ENCODE measurements at regions not wholly inside any gene's neighbourhood (a gene's known extent, or its start where the extent isn't known, plus 50 kb on each side); places are given as distances from the start of the nearest gene placed in this dataset.

- H3K36me3 ChIP-seq (ENCODE audit: control insufficient read depth in 5 of 5, insufficient read depth in 5 of 5, low read length in 5 of 5) = no peaks in the 10 kb centered on the region
- H3K9ac ChIP-seq (ENCODE audit: low read length in 5 of 5) = peak overlapping the region in 3 of 5 donors; percentile 44 to 65 (median 53)
- peak overlapping the region; percentile 26 to 42 (median 36) for H3K4me3 ChIP-seq (ENCODE audit: low read depth in 1 of 5, low read length in 5 of 5)
- peaks cover 0 to 38% (median 18%) of the 10 kb centered on the region in 5 donors for H3K4me1 ChIP-seq (ENCODE audit: control insufficient read depth in 5 of 5, insufficient read depth in 5 of 5, low read length in 5 of 5)
- peak overlapping the region; percentile 89 for H3K27ac ChIP-seq (ENCODE audit: low read depth, low read length)
- H3K27me3 ChIP-seq (ENCODE audit: control insufficient read depth in 5 of 5, insufficient read depth in 4 of 5, low read length in 5 of 5) = no peaks in the 10 kb centered on the region
- no peaks in the 10 kb centered on the region for H3K9me3 ChIP-seq (ENCODE audit: control insufficient read depth in 5 of 5, low read length in 5 of 5)
These were observed 207.4 kb upstream of the RFC3 start for GRCh38 chr13:33610438-33611120.

GRCh38 chr13:33611121-33611805 is 206.7 kb upstream of the RFC3 start:
- peak overlapping the region in 3 of 5 donors; percentile 27 to 65 (median 44) for H3K9ac ChIP-seq (ENCODE audit: low read length in 5 of 5)
- no peaks in the 10 kb centered on the region for H3K9me3 ChIP-seq (ENCODE audit: control insufficient read depth in 5 of 5, low read length in 5 of 5)
- peak overlapping the region; percentile 89 for H3K27ac ChIP-seq (ENCODE audit: low read depth, low read length)
- H3K4me3 ChIP-seq (ENCODE audit: low read depth in 1 of 5, low read length in 5 of 5) = peak overlapping the region; percentile 26 to 42 (median 36)
- H3K4me1 ChIP-seq (ENCODE audit: control insufficient read depth in 5 of 5, insufficient read depth in 5 of 5, low read length in 5 of 5) = peaks cover 0 to 38% (median 18%) of the 10 kb centered on the region in 5 donors
- H3K36me3 ChIP-seq (ENCODE audit: control insufficient read depth in 5 of 5, insufficient read depth in 5 of 5, low read length in 5 of 5) = no peaks in the 10 kb centered on the region
- H3K27me3 ChIP-seq (ENCODE audit: control insufficient read depth in 5 of 5, insufficient read depth in 4 of 5, low read length in 5 of 5) = no peaks in the 10 kb centered on the region

GRCh38 chr13:33612641-33613638 is 205.0 kb upstream of the RFC3 start:
- H3K36me3 ChIP-seq (ENCODE audit: control insufficient read depth in 5 of 5, insufficient read depth in 5 of 5, low read length in 5 of 5) = peaks cover 0 to 2% (median 0%) of the 10 kb centered on the region in 5 donors
- H3K9me3 ChIP-seq (ENCODE audit: control insufficient read depth in 5 of 5, low read length in 5 of 5) = no peaks in the 10 kb centered on the region
- no peaks in the 10 kb centered on the region for H3K27me3 ChIP-seq (ENCODE audit: control insufficient read depth in 5 of 5, insufficient read depth in 4 of 5, low read length in 5 of 5)
- no peak overlapping the region for H3K4me3 ChIP-seq (ENCODE audit: low read depth in 1 of 5, low read length in 5 of 5)
- no peak overlapping the region for H3K9ac ChIP-seq (ENCODE audit: low read length in 5 of 5)
- H3K4me1 ChIP-seq (ENCODE audit: control insufficient read depth in 5 of 5, insufficient read depth in 5 of 5, low read length in 5 of 5) = peaks cover 0 to 38% (median 15%) of the 10 kb centered on the region in 5 donors
- H3K27ac ChIP-seq (ENCODE audit: low read depth, low read length) = no peak overlapping the region

- Histone ChIP-seq H3K4me1 (ENCODE audit: control insufficient read depth in 5 of 5, insufficient read depth in 5 of 5, low read length in 5 of 5) (peaks cover 0 to 25% (median 11%) of the 10 kb centered on the region in 5 donors), H3K36me3 (ENCODE audit: control insufficient read depth in 5 of 5, insufficient read depth in 5 of 5, low read length in 5 of 5) (peaks cover 0 to 2% (median 0%) of the 10 kb centered on the region in 5 donors)
These were observed 202.5 kb upstream of the RFC3 start for GRCh38 chr13:33615436-33615835.

GRCh38 chr13:33616130-33616529 is 201.8 kb upstream of the RFC3 start:
- H3K36me3 ChIP-seq (ENCODE audit: control insufficient read depth in 5 of 5, insufficient read depth in 5 of 5, low read length in 5 of 5) = peaks cover 0 to 2% (median 0%) of the 10 kb centered on the region in 5 donors
- H3K4me1 ChIP-seq (ENCODE audit: control insufficient read depth in 5 of 5, insufficient read depth in 5 of 5, low read length in 5 of 5) = peaks cover 0 to 20% (median 5%) of the 10 kb centered on the region in 5 donors
- no peak overlapping the region for H3K27ac ChIP-seq (ENCODE audit: low read depth, low read length)
- H3K9me3 ChIP-seq (ENCODE audit: control insufficient read depth in 5 of 5, low read length in 5 of 5) = no peaks in the 10 kb centered on the region
- no peaks in the 10 kb centered on the region for H3K27me3 ChIP-seq (ENCODE audit: control insufficient read depth in 5 of 5, insufficient read depth in 4 of 5, low read length in 5 of 5)
- H3K4me3 ChIP-seq (ENCODE audit: low read depth in 1 of 5, low read length in 5 of 5) = no peak overlapping the region
- H3K9ac ChIP-seq (ENCODE audit: low read length in 5 of 5) = no peak overlapping the region

More at GRCh38 chr13:33615436-33615835, 202.5 kb upstream of the RFC3 start:
- Histone ChIP-seq H3K27me3 (ENCODE audit: control insufficient read depth in 5 of 5, insufficient read depth in 4 of 5, low read length in 5 of 5) (no peaks in the 10 kb centered on the region), H3K4me3 (ENCODE audit: low read depth in 1 of 5, low read length in 5 of 5) (no peak overlapping the region), H3K9me3 (ENCODE audit: control insufficient read depth in 5 of 5, low read length in 5 of 5) (no peaks in the 10 kb centered on the region), H3K9ac (ENCODE audit: low read length in 5 of 5) (no peak overlapping the region), H3K27ac (ENCODE audit: low read depth, low read length) (no peak overlapping the region)

GRCh38 chr13:33617055-33617454 is 200.9 kb upstream of the RFC3 start:
- H3K9ac ChIP-seq (ENCODE audit: low read length in 5 of 5) = no peak overlapping the region
- H3K4me1 ChIP-seq (ENCODE audit: control insufficient read depth in 5 of 5, insufficient read depth in 5 of 5, low read length in 5 of 5) = peaks cover 0 to 15% (median 0%) of the 10 kb centered on the region in 5 donors
- no peaks in the 10 kb centered on the region for H3K27me3 ChIP-seq (ENCODE audit: control insufficient read depth in 5 of 5, insufficient read depth in 4 of 5, low read length in 5 of 5)
- no peaks in the 10 kb centered on the region for H3K9me3 ChIP-seq (ENCODE audit: control insufficient read depth in 5 of 5, low read length in 5 of 5)
- peaks cover 0 to 2% (median 0%) of the 10 kb centered on the region in 5 donors for H3K36me3 ChIP-seq (ENCODE audit: control insufficient read depth in 5 of 5, insufficient read depth in 5 of 5, low read length in 5 of 5)
- no peak overlapping the region for H3K4me3 ChIP-seq (ENCODE audit: low read depth in 1 of 5, low read length in 5 of 5)
- H3K27ac ChIP-seq (ENCODE audit: low read depth, low read length) = no peak overlapping the region

- Histone ChIP-seq H3K4me1 (ENCODE audit: control insufficient read depth in 5 of 5, insufficient read depth in 5 of 5, low read length in 5 of 5) (no peaks in the 10 kb centered on the region), H3K4me3 (ENCODE audit: low read depth in 1 of 5, low read length in 5 of 5) (no peak overlapping the region), H3K9me3 (ENCODE audit: control insufficient read depth in 5 of 5, low read length in 5 of 5) (no peaks in the 10 kb centered on the region), H3K27ac (ENCODE audit: low read depth, low read length) (no peak overlapping the region), H3K36me3 (ENCODE audit: control insufficient read depth in 5 of 5, insufficient read depth in 5 of 5, low read length in 5 of 5) (no peaks in the 10 kb centered on the region), H3K9ac (ENCODE audit: low read length in 5 of 5) (no peak overlapping the region), H3K27me3 (ENCODE audit: control insufficient read depth in 5 of 5, insufficient read depth in 4 of 5, low read length in 5 of 5) (no peaks in the 10 kb centered on the region)
These were observed 193.7 kb upstream of the RFC3 start for GRCh38 chr13:33624253-33624652.

- Histone ChIP-seq H3K36me3 (ENCODE audit: control insufficient read depth in 5 of 5, insufficient read depth in 5 of 5, low read length in 5 of 5) (no peaks in the 10 kb centered on the region), H3K9me3 (ENCODE audit: control insufficient read depth in 5 of 5, low read length in 5 of 5) (no peaks in the 10 kb centered on the region), H3K9ac (ENCODE audit: low read length in 5 of 5) (no peak overlapping the region), H3K4me3 (ENCODE audit: low read depth in 1 of 5, low read length in 5 of 5) (no peak overlapping the region), H3K4me1 (ENCODE audit: control insufficient read depth in 5 of 5, insufficient read depth in 5 of 5, low read length in 5 of 5) (peaks cover 0 to 2% (median 0%) of the 10 kb centered on the region in 5 donors), H3K27ac (ENCODE audit: low read depth, low read length) (no peak overlapping the region), H3K27me3 (ENCODE audit: control insufficient read depth in 5 of 5, insufficient read depth in 4 of 5, low read length in 5 of 5) (no peaks in the 10 kb centered on the region)
These were observed 193.2 kb upstream of the RFC3 start for GRCh38 chr13:33624740-33625139.

- Histone ChIP-seq H3K9ac (ENCODE audit: low read length in 5 of 5) (no peak overlapping the region), H3K27me3 (ENCODE audit: control insufficient read depth in 5 of 5, insufficient read depth in 4 of 5, low read length in 5 of 5) (no peaks in the 10 kb centered on the region), H3K36me3 (ENCODE audit: control insufficient read depth in 5 of 5, insufficient read depth in 5 of 5, low read length in 5 of 5) (no peaks in the 10 kb centered on the region), H3K4me3 (ENCODE audit: low read depth in 1 of 5, low read length in 5 of 5) (no peak overlapping the region), H3K27ac (ENCODE audit: low read depth, low read length) (no peak overlapping the region), H3K4me1 (ENCODE audit: control insufficient read depth in 5 of 5, insufficient read depth in 5 of 5, low read length in 5 of 5) (peaks cover 0 to 9% (median 0%) of the 10 kb centered on the region in 5 donors), H3K9me3 (ENCODE audit: control insufficient read depth in 5 of 5, low read length in 5 of 5) (no peaks in the 10 kb centered on the region)
These were observed 191.5 kb upstream of the RFC3 start for GRCh38 chr13:33626407-33626806.

Data from subcutaneous abdominal adipose tissue (tissue), 5 donors.